ENCODE measurements at regions not wholly inside any gene's neighbourhood (a gene's known extent, or its start where the extent isn't known, plus 50 kb on each side); places are given as distances from the start of the nearest gene placed in this dataset.

- DNase-seq (ENCODE audit: low spot score), result no peak
Measured at GRCh38 chr3:153752405-153753027, 368.7 kb upstream of the ARHGEF26 start.

- DNase-seq (ENCODE audit: low spot score), result no peak
Measured at GRCh38 chr3:153753035-153753434, 368.2 kb upstream of the ARHGEF26 start.

GRCh38 chr3:153756816-153757215 is 364.4 kb upstream of the ARHGEF26 start:
- no peak for DNase-seq (ENCODE audit: low spot score)

GRCh38 chr3:153757839-153758238 is 363.4 kb upstream of the ARHGEF26 start:
- DNase-seq (ENCODE audit: low spot score), result no peak

- no peak for DNase-seq (ENCODE audit: low spot score)
Measured at GRCh38 chr3:153760948-153761347, 360.2 kb upstream of the ARHGEF26 start.

- DNase-seq (ENCODE audit: low spot score), result no peak
Measured at GRCh38 chr3:153762411-153763235, 358.6 kb upstream of the ARHGEF26 start.

GRCh38 chr3:153767601-153768560 is 353.3 kb upstream of the ARHGEF26 start:
- no peak for DNase-seq (ENCODE audit: low spot score)

- peak; percentile 62 for DNase-seq (ENCODE audit: low spot score)
Measured at GRCh38 chr3:153768561-153769469, 352.4 kb upstream of the ARHGEF26 start.

- no peak for DNase-seq (ENCODE audit: low spot score)
Measured at GRCh38 chr3:153783106-153783505, 338.1 kb upstream of the ARHGEF26 start.

- no peak for DNase-seq (ENCODE audit: low spot score)
Measured at GRCh38 chr3:153783741-153784480, 337.3 kb upstream of the ARHGEF26 start.

- DNase-seq (ENCODE audit: low spot score), result no peak
Measured at GRCh38 chr3:153785901-153786300, 335.3 kb upstream of the ARHGEF26 start.

GRCh38 chr3:153789380-153789779 is 331.8 kb upstream of the ARHGEF26 start:
- no peak for DNase-seq (ENCODE audit: low spot score)

GRCh38 chr3:153797056-153797455 is 324.1 kb upstream of the ARHGEF26 start:
- DNase-seq (ENCODE audit: low spot score), result peak; percentile 25

- no peak for DNase-seq (ENCODE audit: low spot score)
Measured at GRCh38 chr3:153809097-153809496, 312.1 kb upstream of the ARHGEF26 start.

GRCh38 chr3:153818338-153818737 is 302.9 kb upstream of the ARHGEF26 start:
- no peak for DNase-seq (ENCODE audit: low spot score)

- no peak for DNase-seq (ENCODE audit: low spot score)
Measured at GRCh38 chr3:153820035-153820434, 301.2 kb upstream of the ARHGEF26 start.

GRCh38 chr3:153828346-153828745 is 292.8 kb upstream of the ARHGEF26 start:
- DNase-seq (ENCODE audit: low spot score), result peak; percentile 28

GRCh38 chr3:153829606-153830170 is 291.5 kb upstream of the ARHGEF26 start:
- DNase-seq (ENCODE audit: low spot score), result no peak

- DNase-seq (ENCODE audit: low spot score), result no peak
Measured at GRCh38 chr3:153830552-153830951, 290.6 kb upstream of the ARHGEF26 start.

- DNase-seq (ENCODE audit: low spot score), result no peak
Measured at GRCh38 chr3:153835540-153835939, 285.6 kb upstream of the ARHGEF26 start.

Data from LoVo (cell line).